ENCODE measurements at regions not wholly inside any gene's neighbourhood (a gene's known extent, or its start where the extent isn't known, plus 50 kb on each side); places are given as distances from the start of the nearest gene placed in this dataset.

- TF ChIP-seq CTCF (IDR thresholded peaks at IDR 0.05): no peak
- no peak for TF ChIP-seq POLR2A (IDR thresholded peaks at IDR 0.05)
These were observed 195.7 kb upstream of the STEAP1 start for GRCh38 chr7:89958525-89959068.

All from prostate gland (tissue), 2 donors.